ENCODE measurements at regions not wholly inside any gene's neighbourhood (a gene's known extent, or its start where the extent isn't known, plus 50 kb on each side); places are given as distances from the start of the nearest gene placed in this dataset.

GRCh38 chr7:93720106-93720505 lies 145.6 kb upstream of the CALCR start:
- no peak overlapping the region for H2AFZ ChIP-seq (ENCODE audit: low read depth, low read length)
- H3K27ac ChIP-seq (ENCODE audit: insufficient read depth, low read depth, low read length): no peak overlapping the region
- ChIA-PET CTCF (no interaction called here), POLR2A (interaction anchor here (0.6 kb wide), 1 partner anchor 374 kb away, joined by 3 read pairs; no protein-coding TSS in a partner anchor)
- no peak for DNase-seq (ENCODE audit: low read depth, low spot score)
- H3K79me2 ChIP-seq (ENCODE audit: control insufficient read depth, insufficient read depth, low read length): no peaks in the 10 kb centered on the region
- H3K36me3 ChIP-seq (ENCODE audit: control insufficient read depth in 2 of 2, extremely low read depth in 1 of 2, insufficient read depth in 2 of 2, low read length in 2 of 2): no peaks in the 10 kb centered on the region
- H4K20me1 ChIP-seq (replicated peaks; ENCODE audit: control insufficient read depth, extremely low read depth, insufficient read depth, low read length): no peaks in the 10 kb centered on the region
- peaks cover 5 to 14% of the 10 kb centered on the region in 2 experiments for H3K27me3 ChIP-seq (ENCODE audit: control insufficient read depth in 2 of 2, insufficient read depth in 2 of 2, low read length in 2 of 2)
- no peaks in the 10 kb centered on the region for H3K9me1 ChIP-seq (replicated peaks; ENCODE audit: control insufficient read depth, extremely low read depth, insufficient read depth, low read length)
- no peak overlapping the region for H3K4me2 ChIP-seq (ENCODE audit: insufficient read depth, low read length)
- H3K9me3 ChIP-seq (replicated peaks; ENCODE audit: control insufficient read depth, insufficient read depth, low read length): no peaks in the 10 kb centered on the region
- H3K9ac ChIP-seq (replicated peaks; ENCODE audit: extremely low read depth, insufficient read depth, low read length): no peak overlapping the region
- FAIRE-seq: no peak
- TF ChIP-seq GATA2 (IDR thresholded peaks at IDR 0.05; ENCODE audit: insufficient read depth, insufficient read length, low read depth, low read length): no peak
- no peak for TF ChIP-seq FOS (IDR thresholded peaks at IDR 0.05; ENCODE audit: borderline replicate concordance, insufficient read depth, low read length)
- TF ChIP-seq MYC (IDR thresholded peaks at IDR 0.05; ENCODE audit: low read depth, low read length): no peak
- no peak for TF ChIP-seq POLR2A (IDR thresholded peaks at IDR 0.05; ENCODE audit: low read depth, low read length)
- no peak for TF ChIP-seq POLR2AphosphoS5 (IDR thresholded peaks at IDR 0.05; ENCODE audit: insufficient read depth, low read depth, low read length)
- TF ChIP-seq MAX (IDR thresholded peaks at IDR 0.05; ENCODE audit: insufficient read depth, insufficient read length): no peak
- TF ChIP-seq EZH2 (IDR thresholded peaks at IDR 0.05; ENCODE audit: borderline replicate concordance, low read depth, low read length, severe bottlenecking): no peak
- TF ChIP-seq CTCF (IDR thresholded peaks at IDR 0.05; ENCODE audit: extremely low read depth in 1 of 2, insufficient read depth in 1 of 2, low read depth in 1 of 2, low read length in 2 of 2): no peak
- no peak for TF ChIP-seq JUN (IDR thresholded peaks at IDR 0.05; ENCODE audit: borderline replicate concordance, insufficient read depth, insufficient read length, low read depth)
- no peak overlapping the region for H3K4me3 ChIP-seq (replicated peaks in 1 of 3; ENCODE audit: insufficient read depth in 1 of 3, low read depth in 1 of 3, low read length in 3 of 3)
- intact Hi-C loops (cut with micrococcal nuclease): no loop called here
- H3K4me1 ChIP-seq (ENCODE audit: control insufficient read depth, extremely low read depth, insufficient read depth, low read length): no peaks in the 10 kb centered on the region
- dilution Hi-C loops (cut with MboI; ENCODE audit: extremely low pct_ligation_motif_present, low sequenced_read_pairs): no loop called here
- BruUV-seq (replicated peaks): no TSS peak

Measured in endothelial cell of umbilical vein (primary cell).